Endothelial cell of umbilical vein (primary cell): ENCODE measurements at regions not wholly inside any gene's neighbourhood (a gene's known extent, or its start where the extent isn't known, plus 50 kb on each side); places are given as distances from the start of the nearest gene placed in this dataset.

Experiments
- EZH2 ChIP-seq: IDR thresholded peaks from 2 replicates; pipeline ENCODE4 v1.6.1; 2012; ENCODE audit warnings: borderline replicate concordance, low read depth, mild to moderate bottlenecking, moderate library complexity, low read length, inconsistent platforms; ENCODE audit not compliant: severe bottlenecking
- FOS ChIP-seq: IDR thresholded peaks from 2 replicates; pipeline ENCODE4 v1.6.1; 2011; ENCODE audit warnings: mild to moderate bottlenecking, low read length, moderate library complexity, borderline replicate concordance; ENCODE audit not compliant: insufficient read depth
- GATA2 ChIP-seq: IDR thresholded peaks from 2 replicates; pipeline ENCODE4 v1.7.0; 2011; ENCODE audit warnings: low read depth, mild to moderate bottlenecking, moderate library complexity, mixed read lengths, low read length; ENCODE audit not compliant: insufficient read length, insufficient read depth
- JUN ChIP-seq: IDR thresholded peaks from 2 replicates; pipeline ENCODE4 v1.6.1; 2011; ENCODE audit warnings: borderline replicate concordance, low read depth; ENCODE audit not compliant: insufficient read length, insufficient read depth
- MYC ChIP-seq: IDR thresholded peaks from one replicate; pipeline ENCODE4 v1.6.1; 2011; ENCODE audit warnings: mild to moderate bottlenecking, low read depth, low read length
- POLR2A ChIP-seq: IDR thresholded peaks from 2 replicates; pipeline ENCODE4 v1.6.1; 2012; ENCODE audit warnings: low read depth, mild to moderate bottlenecking, control low read depth, low read length
- POLR2AphosphoS5 ChIP-seq: IDR thresholded peaks from 2 replicates; pipeline ENCODE4 v1.6.1; 2012; ENCODE audit warnings: low read depth, mild to moderate bottlenecking, control low read depth, low read length, moderate library complexity; ENCODE audit not compliant: insufficient read depth
- TF ChIP-seq, protein P1 (sequence below): IDR thresholded peaks from 2 replicates; pipeline ENCODE4 v1.6.1; 2011; ENCODE audit not compliant: insufficient read depth, insufficient read length
- TF ChIP-seq, protein P2 (sequence below), 2 donors: IDR thresholded peaks; 1 replicate in 1 of 2; 2 replicates in 1 of 2; pipeline ENCODE4 v1.5.1; 2011; ENCODE audit warnings: low read length in 2 of 2, mild to moderate bottlenecking in 2 of 2, moderate library complexity in 2 of 2, control low read depth in 1 of 2, inconsistent platforms in 1 of 2, low read depth in 1 of 2; ENCODE audit not compliant: insufficient read depth in 1 of 2; ENCODE audit errors: extremely low read depth in 1 of 2

DNA sequence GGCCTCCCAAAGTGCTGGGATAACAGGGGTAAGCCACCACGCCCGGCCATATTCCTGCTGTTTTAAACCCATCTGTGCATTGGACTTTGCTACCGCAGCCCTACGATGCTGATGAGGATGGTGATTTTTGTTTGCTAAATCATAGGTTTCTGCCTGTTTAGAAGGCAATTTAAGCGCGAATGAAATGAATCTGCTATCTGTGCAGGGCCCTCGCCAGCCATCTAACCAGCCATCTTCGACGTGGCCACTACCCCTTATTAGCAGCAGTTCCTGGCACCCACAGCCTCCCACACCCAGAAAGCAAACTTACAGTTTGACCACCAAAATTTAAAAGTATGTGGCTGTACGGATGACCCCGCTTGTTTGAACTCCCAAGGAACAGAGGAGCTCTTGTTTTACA, 178.5 kb downstream of the SHOX start:
- TF ChIP-seq, protein P1, sequence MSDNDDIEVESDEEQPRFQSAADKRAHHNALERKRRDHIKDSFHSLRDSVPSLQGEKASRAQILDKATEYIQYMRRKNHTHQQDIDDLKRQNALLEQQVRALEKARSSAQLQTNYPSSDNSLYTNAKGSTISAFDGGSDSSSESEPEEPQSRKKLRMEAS = no peak
- TF ChIP-seq, protein P2, sequence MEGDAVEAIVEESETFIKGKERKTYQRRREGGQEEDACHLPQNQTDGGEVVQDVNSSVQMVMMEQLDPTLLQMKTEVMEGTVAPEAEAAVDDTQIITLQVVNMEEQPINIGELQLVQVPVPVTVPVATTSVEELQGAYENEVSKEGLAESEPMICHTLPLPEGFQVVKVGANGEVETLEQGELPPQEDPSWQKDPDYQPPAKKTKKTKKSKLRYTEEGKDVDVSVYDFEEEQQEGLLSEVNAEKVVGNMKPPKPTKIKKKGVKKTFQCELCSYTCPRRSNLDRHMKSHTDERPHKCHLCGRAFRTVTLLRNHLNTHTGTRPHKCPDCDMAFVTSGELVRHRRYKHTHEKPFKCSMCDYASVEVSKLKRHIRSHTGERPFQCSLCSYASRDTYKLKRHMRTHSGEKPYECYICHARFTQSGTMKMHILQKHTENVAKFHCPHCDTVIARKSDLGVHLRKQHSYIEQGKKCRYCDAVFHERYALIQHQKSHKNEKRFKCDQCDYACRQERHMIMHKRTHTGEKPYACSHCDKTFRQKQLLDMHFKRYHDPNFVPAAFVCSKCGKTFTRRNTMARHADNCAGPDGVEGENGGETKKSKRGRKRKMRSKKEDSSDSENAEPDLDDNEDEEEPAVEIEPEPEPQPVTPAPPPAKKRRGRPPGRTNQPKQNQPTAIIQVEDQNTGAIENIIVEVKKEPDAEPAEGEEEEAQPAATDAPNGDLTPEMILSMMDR (IDR thresholded peaks at IDR 0.05; ENCODE audit: extremely low read depth in 1 of 2, insufficient read depth in 1 of 2, low read depth in 1 of 2, low read length in 2 of 2) = no peak
- TF ChIP-seq POLR2AphosphoS5 (no peak), EZH2 (no peak), POLR2A (no peak), GATA2 (no peak), JUN (no peak), MYC (no peak), FOS (no peak)
